H1 (cell line): ENCODE measurements at regions not wholly inside any gene's neighbourhood (a gene's known extent, or its start where the extent isn't known, plus 50 kb on each side); places are given as distances from the start of the nearest gene placed in this dataset.

Source experiments
- CTCF ChIA-PET: fragments of 300-600 bp; sonication (Branson Sonifier 250); formaldehyde crosslinking; loops from one replicate; lab custom pipeline; 2021; ENCODE audit not compliant: partially characterized antibody; lab: Charles Lee
- POLR2A ChIA-PET: fragments of 300-600 bp; sonication (Branson Sonifier 250); formaldehyde crosslinking; loops from one replicate; lab custom pipeline; 2021; ENCODE audit warnings: inconsistent platforms; ENCODE audit not compliant: partially characterized antibody; lab: Charles Lee
- DNase-seq, 2 experiments: peaks; one replicate each; pipeline versions ENCODE4 v3.0.0 to v3.0.0-alpha.2; 2010 to 2022; ENCODE audit warnings: low spot score in 2 of 2, low read depth in 1 of 2, mixed read lengths in 1 of 2
- FAIRE-seq: peaks from 2 replicates; lab custom pipeline; 2011; peaks lifted over from hg19 to GRCh38; lab: Jason Lieb, UNC
- H2AFZ ChIP-seq: 2 replicates; pipeline ENCODE4 v1.8.1; 2012; ENCODE audit warnings: low read length, inconsistent platforms
- H2AK5ac ChIP-seq: 2 replicates; pipeline ENCODE4 v1.6.1; 2013; ENCODE audit warnings: low read depth, low read length
- H2BK120ac ChIP-seq: replicated peaks from 2 replicates; pipeline ENCODE3; 2013; ENCODE audit warnings: low read depth, low read length, inconsistent platforms
- H2BK12ac ChIP-seq: 2 replicates; pipeline ENCODE4 v1.6.1; 2013; ENCODE audit warnings: low read depth, low read length
- H2BK15ac ChIP-seq: 2 replicates; pipeline ENCODE4 v1.6.1; 2013; ENCODE audit warnings: low read length
- H2BK20ac ChIP-seq: 2 replicates; pipeline ENCODE4 v1.6.1; 2013; ENCODE audit warnings: low read length
- H2BK5ac ChIP-seq: 2 replicates; pipeline ENCODE4 v1.6.1; 2013; ENCODE audit warnings: low read depth, low read length
- H3K14ac ChIP-seq: 2 replicates; pipeline ENCODE4 v1.6.1; 2013; ENCODE audit warnings: inconsistent platforms; ENCODE audit not compliant: insufficient read length
- H3K18ac ChIP-seq: 2 replicates; pipeline ENCODE4 v1.6.1; 2013; ENCODE audit warnings: low read length; ENCODE audit errors: extremely low read depth
- H3K23ac ChIP-seq: 2 replicates; pipeline ENCODE4 v1.6.1; 2013; ENCODE audit warnings: inconsistent platforms; ENCODE audit not compliant: insufficient read length
- H3K23me2 ChIP-seq: 2 replicates; pipeline ENCODE4 v1.6.1; 2013; ENCODE audit warnings: low read depth, low read length
- H3K27ac ChIP-seq: 2 replicates; pipeline ENCODE4 v1.6.1; 2011; ENCODE audit warnings: low read depth, low read length, inconsistent platforms
- H3K27me3 ChIP-seq, 4 experiments: replicated peaks in 1 of 4; 1 replicate in 1 of 4; 2 replicates in 3 of 4; pipeline versions ENCODE4 v1.6.1 to v1.8.1; 2011 to 2013; ENCODE audit warnings: low read length in 3 of 4, mild to moderate bottlenecking in 3 of 4, inconsistent platforms in 2 of 4, mixed read lengths in 2 of 4, moderate library complexity in 1 of 4; ENCODE audit not compliant: control insufficient read depth in 3 of 4, insufficient read depth in 3 of 4; ENCODE audit errors: extremely low read depth in 1 of 4
- H3K36me3 ChIP-seq, 4 experiments: 2 replicates each; pipeline versions ENCODE4 v1.6.1 to v1.8.1; 2011 to 2013; ENCODE audit warnings: mild to moderate bottlenecking in 4 of 4, low read length in 3 of 4, moderate library complexity in 2 of 4, control low read depth in 1 of 4, inconsistent platforms in 1 of 4; ENCODE audit not compliant: insufficient read depth in 4 of 4, control insufficient read depth in 2 of 4
- H3K4ac ChIP-seq: replicated peaks from 2 replicates; pipeline ENCODE3; 2013; ENCODE audit warnings: low read length, low read depth, mixed read lengths, inconsistent platforms; ENCODE audit not compliant: insufficient read length
- H3K4me1 ChIP-seq, 4 experiments: replicated peaks in 1 of 4; 1 replicate in 1 of 4; 2 replicates in 3 of 4; pipeline versions ENCODE4 v1.6.1 to v1.8.1; 2011 to 2013; ENCODE audit warnings: low read length in 3 of 4, inconsistent platforms in 2 of 4, mixed read lengths in 1 of 4; ENCODE audit not compliant: insufficient read depth in 4 of 4, control insufficient read depth in 3 of 4
- H3K4me2 ChIP-seq, 2 experiments: 2 replicates each; pipeline versions ENCODE4 v1.6.1 to v1.8.1; 2011 to 2013; ENCODE audit warnings: low read depth in 2 of 2, low read length in 2 of 2, control low read depth in 1 of 2, inconsistent platforms in 1 of 2, mild to moderate bottlenecking in 1 of 2; ENCODE audit not compliant: insufficient read depth in 1 of 2
- H3K4me3 ChIP-seq, 4 experiments: fragments of 200-600, 300-600 bp in 1 of 4; sonication (generic), shearing (Covaris generic), sonication (Bioruptor Twin) in 1 of 4; 2 replicates each; pipeline versions ENCODE4 v1.5.1 to v1.8.1; 2011 to 2016; ENCODE audit warnings: low read length in 4 of 4, low read depth in 3 of 4, control low read depth in 2 of 4, inconsistent platforms in 2 of 4, mild to moderate bottlenecking in 2 of 4, mixed read lengths in 1 of 4, moderate library complexity in 1 of 4; ENCODE audit not compliant: insufficient read depth in 2 of 4; ENCODE audit errors: extremely low read depth in 1 of 4
- H3K56ac ChIP-seq: replicated peaks from 2 replicates; pipeline ENCODE3; 2013; ENCODE audit warnings: low read depth, mild to moderate bottlenecking, mixed read lengths, low read length, inconsistent platforms; ENCODE audit not compliant: insufficient read length
- H3K79me1 ChIP-seq: 2 replicates; pipeline ENCODE4 v1.6.1; 2013; ENCODE audit warnings: low read depth, low read length, control low read depth
- H3K79me2 ChIP-seq, 2 experiments: 2 replicates each; pipeline versions ENCODE4 v1.6.1 to v1.8.1; 2012 to 2013; ENCODE audit warnings: low read length in 2 of 2, mild to moderate bottlenecking in 2 of 2, inconsistent platforms in 1 of 2; ENCODE audit not compliant: insufficient read depth in 2 of 2, control insufficient read depth in 1 of 2
- H3K9ac ChIP-seq, 4 experiments: replicated peaks in 1 of 4; 1 replicate in 1 of 4; 2 replicates in 3 of 4; pipeline versions ENCODE4 v1.6.1 to v1.8.1; 2011 to 2013; ENCODE audit warnings: low read depth in 3 of 4, low read length in 3 of 4, control low read depth in 2 of 4, mild to moderate bottlenecking in 2 of 4, moderate library complexity in 2 of 4, inconsistent platforms in 1 of 4; ENCODE audit errors: extremely low read depth in 1 of 4
- H3K9me3 ChIP-seq, 2 experiments: 2 replicates each; pipeline versions ENCODE4 v1.6.1 to v1.8.1; 2012 to 2013; ENCODE audit warnings: mild to moderate bottlenecking in 2 of 2, moderate library complexity in 2 of 2, control low read depth in 1 of 2, inconsistent platforms in 1 of 2, low read depth in 1 of 2, low read length in 1 of 2, mixed read lengths in 1 of 2; ENCODE audit not compliant: insufficient read depth in 2 of 2
- H4K20me1 ChIP-seq, 2 experiments: replicated peaks in 1 of 2; 2 replicates each; pipeline versions ENCODE3 to v1.8.1; 2011 to 2013; ENCODE audit warnings: inconsistent platforms in 2 of 2, low read length in 2 of 2, mild to moderate bottlenecking in 1 of 2; ENCODE audit not compliant: insufficient read depth in 2 of 2, control insufficient read depth in 1 of 2
- H4K5ac ChIP-seq: 2 replicates; pipeline ENCODE4 v1.6.1; 2013; ENCODE audit warnings: low read length, low read depth, mixed read lengths, inconsistent platforms; ENCODE audit not compliant: insufficient read length
- H4K8ac ChIP-seq: 2 replicates; pipeline ENCODE4 v1.8.0; 2013; ENCODE audit warnings: mild to moderate bottlenecking, moderate library complexity, low read length, inconsistent platforms; ENCODE audit not compliant: insufficient read depth; ENCODE audit errors: extremely low read depth
- H4K91ac ChIP-seq: replicated peaks from 2 replicates; pipeline ENCODE3; 2013; ENCODE audit warnings: low read length, mixed read lengths, inconsistent platforms; ENCODE audit not compliant: insufficient read length
- CTCF ChIP-seq, 3 experiments: IDR thresholded peaks; 1 replicate in 2 of 3; 2 replicates in 1 of 3; pipeline versions ENCODE4 v1.5.1 to v1.6.1; 2011; ENCODE audit warnings: low read length in 3 of 3, mild to moderate bottlenecking in 3 of 3, inconsistent platforms in 2 of 3, low read depth in 1 of 3, moderate library complexity in 1 of 3; ENCODE audit not compliant: insufficient read depth in 1 of 3; ENCODE audit errors: control extremely low read depth in 1 of 3
- JUND ChIP-seq: IDR thresholded peaks from 2 replicates; pipeline ENCODE4 v1.6.1; 2011; ENCODE audit warnings: mild to moderate bottlenecking, improper control_type of control experiment, low read length
- KDM1A ChIP-seq: fragments of 200-600, 300-600 bp; sonication (generic); IDR thresholded peaks from 2 replicates; pipeline ENCODE4 v1.7.1; 2016; ENCODE audit warnings: mild to moderate bottlenecking, low read length, borderline replicate concordance
- RAD21 ChIP-seq, 2 experiments: IDR thresholded peaks in 1 of 2; conservative IDR thresholded peaks in 1 of 2; 2 replicates each; pipeline ENCODE4 v1.6.1; 2011; ENCODE audit warnings: low read depth in 2 of 2, low read length in 2 of 2, improper control_type of control experiment in 1 of 2, inconsistent platforms in 1 of 2, mild to moderate bottlenecking in 1 of 2, moderate library complexity in 1 of 2
- TCF12 ChIP-seq: IDR thresholded peaks from 2 replicates; pipeline ENCODE4 v1.6.1; 2011; ENCODE audit warnings: low read depth, mild to moderate bottlenecking, low read length
- WGBS, 2 experiments: shearing (Covaris generic) in 1 of 2; methylation state at CpG; one replicate each; pipeline versions ENCODE4 v1.1.6 to v1.1.7; 2013 to 2015; ENCODE audit warnings: low lambda C conversion rate in 2 of 2, mixed read lengths in 2 of 2, inconsistent platforms in 1 of 2, low coverage in 1 of 2, missing lambda C conversion rate in 1 of 2; ENCODE audit not compliant: insufficient replicate concordance in 2 of 2, insufficient coverage in 1 of 2, insufficient read length in 1 of 2; ENCODE audit errors: extremely low coverage in 1 of 2, missing lambda C conversion rate in 1 of 2; 5-methylcytosine and 5-hydroxymethylcytosine counted together

GRCh38 chr1:14363707-14364413 lies 234.6 kb upstream of the KAZN start:
- no peak overlapping the region for H3K14ac ChIP-seq
- no peak overlapping the region for H4K5ac ChIP-seq
- H4K20me1 ChIP-seq = no peaks in the 10 kb centered on the region
- ChIA-PET CTCF (interaction anchor here (0.7 to 0.8 kb wide), 2 partner anchors 279 to 855 kb away, joined by 3 read pairs; no protein-coding TSS in a partner anchor), POLR2A (interaction anchor here (1.5 kb wide), 1 partner anchor 34 kb away, joined by 3 read pairs; no protein-coding TSS in a partner anchor)
- 82% methylated on average over 11 of the region's 11 CpGs; no CpG with 5 or more reads in 1 of the 2 experiments for WGBS, 2 experiments
- H2BK120ac ChIP-seq = no peak overlapping the region
- peak in 2 of 3 experiments; percentile 32 to 55; a peak in 2 of 4 replicates for TF ChIP-seq CTCF (IDR thresholded peaks at IDR 0.05; ENCODE audit: control extremely low read depth in 1 of 3, insufficient read depth in 1 of 3, low read depth in 1 of 3, low read length in 3 of 3)
- peak; percentile 76 for TF ChIP-seq KDM1A
- no peak for TF ChIP-seq TCF12
- TF ChIP-seq JUND = no peak
- TF ChIP-seq RAD21 (IDR thresholded peaks at IDR 0.05 in 1 of 2, conservative IDR thresholded peaks at IDR 0.05 in 1 of 2; ENCODE audit: low read depth in 2 of 2, low read length in 2 of 2) = peak; percentile 39 to 51
- H3K4ac ChIP-seq = no peak overlapping the region
- no peaks in the 10 kb centered on the region for H3K27me3 ChIP-seq
- no peak overlapping the region for H3K4me3 ChIP-seq
- H3K23ac ChIP-seq = no peak overlapping the region
- H2BK5ac ChIP-seq = no peak overlapping the region
- peaks cover 0 to 4% of the 10 kb centered on the region in 2 experiments; a peak in 2 of 4 replicates for H3K9me3 ChIP-seq
- H3K23me2 ChIP-seq = no peaks in the 10 kb centered on the region
- H3K79me2 ChIP-seq = no peaks in the 10 kb centered on the region
- FAIRE-seq (no peak), DNase-seq (no peak)
- H3K36me3 ChIP-seq = no peaks in the 10 kb centered on the region
- H3K4me2 ChIP-seq = no peak overlapping the region
- H4K91ac ChIP-seq = no peak overlapping the region
- no peak overlapping the region for H3K9ac ChIP-seq
- no peak overlapping the region for H3K56ac ChIP-seq
- no peak overlapping the region for H2AK5ac ChIP-seq
- no peak overlapping the region for H2BK12ac ChIP-seq
- no peak overlapping the region for H2BK20ac ChIP-seq
- peaks cover 0 to 6% (median 2%) of the 10 kb centered on the region in 4 experiments; a peak in 4 of 7 replicates for H3K4me1 ChIP-seq
- no peaks in the 10 kb centered on the region for H3K79me1 ChIP-seq
- H3K27ac ChIP-seq = no peak overlapping the region
- no peak overlapping the region for H2BK15ac ChIP-seq
- H4K8ac ChIP-seq = no peak overlapping the region
- no peak overlapping the region for H2AFZ ChIP-seq
- no peak overlapping the region for H3K18ac ChIP-seq
